ENCODE measurements at regions not wholly inside any gene's neighbourhood (a gene's known extent, or its start where the extent isn't known, plus 50 kb on each side); places are given as distances from the start of the nearest gene placed in this dataset.
"Not testable (repeated sequence)": the region's sequence is repeated elsewhere in the genome, so short reads cannot be mapped to it uniquely, and the experiment has no call there.

DNA sequence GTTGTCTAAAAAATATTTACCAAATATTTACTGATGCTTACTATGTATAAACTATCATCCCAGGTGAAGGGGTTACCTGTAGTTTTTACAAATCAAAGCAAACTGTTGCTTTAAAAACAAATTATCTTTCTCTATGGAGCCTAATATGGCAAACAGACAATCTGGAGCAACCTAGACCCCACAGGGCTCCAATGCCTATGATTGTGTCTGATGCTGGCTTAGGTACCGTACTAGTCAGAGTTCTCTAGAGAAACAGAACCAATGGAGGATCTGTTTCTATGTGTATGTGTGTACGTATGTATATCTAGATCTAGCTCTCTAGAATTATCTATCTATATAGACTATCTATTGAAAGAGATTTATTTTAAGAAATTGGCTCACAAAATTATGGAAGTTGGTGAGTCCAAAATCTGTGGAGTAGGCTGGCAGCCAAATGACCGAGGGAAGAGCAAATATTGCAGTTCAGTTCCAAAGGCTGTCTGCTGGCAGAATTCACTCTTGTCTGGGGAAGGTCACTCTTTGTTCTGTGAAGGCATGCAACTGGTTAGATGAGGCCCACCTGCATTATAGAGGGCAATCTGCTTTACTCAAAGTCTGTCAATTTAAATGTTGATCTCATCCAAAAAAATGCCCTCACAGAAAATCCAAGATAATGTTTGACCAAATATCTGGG, 127.1 kb upstream of the ENPEP start:
- WGBS, 2 donors: 66 to 69% methylated on average over 3 of the region's 3 CpGs

DNA sequence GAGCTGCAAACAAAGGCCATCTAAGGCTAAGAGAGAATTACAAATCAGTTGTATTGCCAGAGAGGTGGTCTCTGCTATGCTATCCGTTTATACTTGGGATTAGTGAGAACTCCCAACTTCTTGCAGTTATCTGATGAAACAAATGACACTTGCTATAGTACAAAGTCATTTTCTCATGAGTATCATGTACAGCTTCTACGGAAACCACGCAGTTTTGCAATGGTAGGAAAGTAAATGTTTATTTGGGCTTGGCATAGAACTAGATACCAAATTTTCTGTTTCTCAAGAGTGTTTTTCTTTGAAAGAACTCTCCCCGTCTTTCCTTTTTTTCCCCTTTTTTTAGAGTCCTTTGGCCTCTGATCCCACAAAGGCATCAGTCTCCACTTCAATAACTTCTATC, 128.2 kb upstream of the ENPEP start:
- no peaks in the 10 kb centered on the region for H3K27me3 ChIP-seq (ENCODE audit: control insufficient read depth in 1 of 2, insufficient read depth in 2 of 2, low read length in 1 of 2)
- WGBS, 2 donors: 61 to 64% methylated on average over 4 of the region's 4 CpGs
- H3K9me3 ChIP-seq (ENCODE audit: control insufficient read depth, low read length): no peaks in the 10 kb centered on the region
- no peak overlapping the region for H3K4me3 ChIP-seq (ENCODE audit: low read length in 2 of 2)
- DNase-seq (no peak), ATAC-seq (ENCODE audit: low FRiP score) (no peak)
- intact Hi-C loops (cut with DNase I): no loop called here
- no peaks in the 10 kb centered on the region for H3K36me3 ChIP-seq (ENCODE audit: control insufficient read depth in 1 of 2, insufficient read depth in 2 of 2, low read length in 1 of 2)
- H3K27ac ChIP-seq (ENCODE audit: low read depth in 1 of 2, low read length in 2 of 2): no peak overlapping the region
- no peaks in the 10 kb centered on the region for H3K4me1 ChIP-seq (ENCODE audit: control insufficient read depth in 1 of 2, insufficient read depth in 2 of 2, low read length in 2 of 2)

More for the DNA sequence above, 127.1 kb upstream of the ENPEP start:
- Histone ChIP-seq H3K27ac (ENCODE audit: low read depth in 1 of 2, low read length in 2 of 2) (no peak overlapping the region), H3K27me3 (ENCODE audit: control insufficient read depth in 1 of 2, insufficient read depth in 2 of 2, low read length in 1 of 2) (no peaks in the 10 kb centered on the region), H3K36me3 (ENCODE audit: control insufficient read depth in 1 of 2, insufficient read depth in 2 of 2, low read length in 1 of 2) (no peaks in the 10 kb centered on the region), H3K9me3 (ENCODE audit: control insufficient read depth, low read length) (no peaks in the 10 kb centered on the region), H3K4me1 (ENCODE audit: control insufficient read depth in 1 of 2, insufficient read depth in 2 of 2, low read length in 2 of 2) (no peaks in the 10 kb centered on the region), H3K4me3 (ENCODE audit: low read length in 2 of 2) (no peak overlapping the region)
- ATAC-seq (ENCODE audit: low FRiP score) (no peak), DNase-seq (no peak)
- intact Hi-C loops (cut with DNase I): no loop called here

DNA sequence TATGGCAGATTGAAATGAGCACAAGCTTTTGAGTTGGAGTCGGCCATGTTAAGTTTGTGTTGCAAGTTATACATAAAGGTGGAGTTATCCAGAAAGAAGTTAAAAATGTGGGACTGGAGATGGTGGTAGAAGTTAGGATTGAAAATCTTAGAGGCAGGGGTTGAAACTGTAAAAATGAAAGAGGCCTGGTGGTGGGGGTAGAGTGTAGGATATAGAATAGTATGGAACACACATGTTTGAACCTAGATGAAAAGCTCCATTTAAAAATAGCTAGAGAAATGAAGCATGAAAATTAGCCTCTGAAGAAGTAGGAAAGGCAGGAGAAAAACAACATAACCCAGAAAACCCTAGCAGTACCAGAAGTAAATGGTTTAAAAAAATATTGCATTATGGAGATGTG, 131.8 kb upstream of the ENPEP start:
- Histone ChIP-seq H3K4me1 (ENCODE audit: control insufficient read depth in 1 of 2, insufficient read depth in 2 of 2, low read length in 2 of 2) (no peaks in the 10 kb centered on the region), H3K27ac (ENCODE audit: low read depth in 1 of 2, low read length in 2 of 2) (no peak overlapping the region), H3K36me3 (ENCODE audit: control insufficient read depth in 1 of 2, insufficient read depth in 2 of 2, low read length in 1 of 2) (no peaks in the 10 kb centered on the region), H3K27me3 (ENCODE audit: control insufficient read depth in 1 of 2, insufficient read depth in 2 of 2, low read length in 1 of 2) (no peaks in the 10 kb centered on the region), H3K4me3 (ENCODE audit: low read length in 2 of 2) (no peak overlapping the region), H3K9me3 (ENCODE audit: control insufficient read depth, low read length) (no peaks in the 10 kb centered on the region)
- WGBS, 2 donors: 82 to 89% methylated on average over 1 of the region's 1 CpG
- no peak for ATAC-seq (ENCODE audit: low FRiP score)
- no peak for DNase-seq
- intact Hi-C loops (cut with DNase I): no loop called here

DNA sequence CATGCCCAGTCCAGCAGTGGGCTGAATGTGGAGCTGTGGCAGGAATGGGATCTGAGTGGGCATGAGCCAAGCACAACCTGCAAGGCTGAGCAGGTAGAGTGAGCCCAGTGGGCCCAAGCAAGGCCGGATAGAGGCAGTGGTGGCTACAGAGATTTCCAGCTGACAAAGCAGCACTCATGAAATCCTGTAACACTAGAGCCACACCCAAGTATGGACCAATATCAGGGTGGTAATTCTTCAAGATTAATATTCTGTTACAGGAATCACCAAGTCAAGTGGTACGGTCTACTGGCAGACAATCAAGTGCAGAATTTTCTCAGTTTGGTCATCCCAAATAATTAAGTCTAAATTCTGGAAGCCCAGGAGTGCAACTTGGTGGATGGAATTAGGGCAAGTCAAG, 132.4 kb upstream of the ENPEP start:
- intact Hi-C loops (cut with DNase I): no loop called here
- no peak for ATAC-seq (ENCODE audit: low FRiP score)
- DNase-seq: no peak

DNA sequence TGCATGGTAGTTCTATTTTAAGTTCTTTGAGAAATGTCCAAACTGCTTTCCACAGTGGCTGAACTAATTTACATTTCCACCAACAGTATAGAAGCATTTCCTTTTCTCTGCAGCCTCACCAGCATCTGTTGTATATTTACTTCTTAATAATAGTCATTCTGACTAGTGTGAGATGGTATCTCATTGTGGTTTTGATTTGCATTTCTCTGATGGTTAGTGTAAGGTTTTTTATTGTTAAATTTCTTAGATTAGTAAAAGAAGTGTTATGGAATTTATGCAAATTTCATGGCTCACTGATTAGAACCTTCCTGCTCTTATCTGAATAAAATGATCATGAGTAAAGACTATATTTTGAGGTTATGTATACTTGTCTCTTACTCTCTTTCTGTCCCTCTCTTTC, 134.8 kb upstream of the ENPEP start:
- DNase-seq; ATAC-seq (ENCODE audit: low FRiP score); intact Hi-C loops (cut with DNase I); H3K27ac ChIP-seq (ENCODE audit: low read depth in 1 of 2, low read length in 2 of 2); H3K4me1 ChIP-seq (ENCODE audit: control insufficient read depth in 1 of 2, insufficient read depth in 2 of 2, low read length in 2 of 2); H3K9me3 ChIP-seq (ENCODE audit: control insufficient read depth, low read length); H3K4me3 ChIP-seq (ENCODE audit: low read length in 2 of 2); H3K36me3 ChIP-seq (ENCODE audit: control insufficient read depth in 1 of 2, insufficient read depth in 2 of 2, low read length in 1 of 2); H3K27me3 ChIP-seq (ENCODE audit: control insufficient read depth in 1 of 2, insufficient read depth in 2 of 2, low read length in 1 of 2): not testable (repeated sequence)

More for the DNA sequence above, 132.4 kb upstream of the ENPEP start:
- Histone ChIP-seq H3K27ac (ENCODE audit: low read depth in 1 of 2, low read length in 2 of 2) (no peak overlapping the region), H3K4me3 (ENCODE audit: low read length in 2 of 2) (no peak overlapping the region), H3K27me3 (ENCODE audit: control insufficient read depth in 1 of 2, insufficient read depth in 2 of 2, low read length in 1 of 2) (no peaks in the 10 kb centered on the region), H3K4me1 (ENCODE audit: control insufficient read depth in 1 of 2, insufficient read depth in 2 of 2, low read length in 2 of 2) (no peaks in the 10 kb centered on the region), H3K9me3 (ENCODE audit: control insufficient read depth, low read length) (no peaks in the 10 kb centered on the region), H3K36me3 (ENCODE audit: control insufficient read depth in 1 of 2, insufficient read depth in 2 of 2, low read length in 1 of 2) (no peaks in the 10 kb centered on the region)
- WGBS, 2 donors: 83 to 85% methylated on average over 2 of the region's 2 CpGs

DNA sequence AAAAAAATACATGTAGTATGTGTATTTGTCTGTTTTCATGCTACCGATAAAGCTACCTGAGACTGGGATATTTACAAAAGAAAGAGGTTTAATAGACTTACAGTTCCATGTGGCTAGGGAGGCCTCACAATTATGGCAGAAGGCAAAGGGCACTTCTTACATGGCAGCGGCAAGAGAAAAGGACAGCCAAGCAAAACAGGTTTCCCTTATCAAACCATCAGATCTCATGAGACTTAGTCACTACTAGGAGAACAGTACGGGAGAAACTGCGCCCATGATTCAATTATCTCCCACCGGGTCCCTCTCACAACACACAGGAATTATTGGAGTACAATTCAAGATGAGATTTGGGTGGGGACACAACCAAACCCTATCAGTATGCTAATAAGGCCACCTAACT, 137.0 kb upstream of the ELOVL6 start:
- intact Hi-C loops (cut with DNase I): no loop called here
- Histone ChIP-seq H3K27ac (ENCODE audit: low read depth in 1 of 2, low read length in 2 of 2) (no peak overlapping the region), H3K27me3 (ENCODE audit: control insufficient read depth in 1 of 2, insufficient read depth in 2 of 2, low read length in 1 of 2) (no peaks in the 10 kb centered on the region), H3K4me3 (ENCODE audit: low read length in 2 of 2) (no peak overlapping the region), H3K4me1 (ENCODE audit: control insufficient read depth in 1 of 2, insufficient read depth in 2 of 2, low read length in 2 of 2) (no peaks in the 10 kb centered on the region), H3K9me3 (ENCODE audit: control insufficient read depth, low read length) (no peaks in the 10 kb centered on the region), H3K36me3 (ENCODE audit: control insufficient read depth in 1 of 2, insufficient read depth in 2 of 2, low read length in 1 of 2) (no peaks in the 10 kb centered on the region)
- WGBS, 2 donors: 78 to 80% methylated on average over 5 of the region's 5 CpGs
- DNase-seq (no peak), ATAC-seq (ENCODE audit: low FRiP score) (no peak)

DNA sequence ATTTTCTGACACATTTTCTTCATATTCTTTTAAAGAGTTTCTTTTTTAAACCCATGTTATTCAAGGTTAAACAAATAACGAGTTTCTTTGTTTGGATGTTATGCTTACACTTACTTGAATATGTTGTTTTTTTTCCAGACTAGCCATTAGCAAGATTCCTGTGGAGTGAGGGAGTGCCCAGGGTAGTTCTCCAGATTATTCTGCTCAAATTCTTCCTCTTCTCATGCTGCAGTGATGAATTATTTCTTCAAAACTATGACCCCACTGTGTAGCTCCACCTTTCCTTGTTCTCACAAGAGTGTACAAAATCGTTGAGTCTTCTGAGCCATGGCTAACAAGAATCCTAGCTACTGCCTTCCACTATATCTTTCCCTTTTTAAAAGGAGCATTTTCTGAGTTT, 134.1 kb upstream of the ELOVL6 start:
- Histone ChIP-seq H3K4me1 (ENCODE audit: control insufficient read depth in 1 of 2, insufficient read depth in 2 of 2, low read length in 2 of 2) (no peaks in the 10 kb centered on the region), H3K4me3 (ENCODE audit: low read length in 2 of 2) (no peak overlapping the region), H3K27ac (ENCODE audit: low read depth in 1 of 2, low read length in 2 of 2) (no peak overlapping the region), H3K36me3 (ENCODE audit: control insufficient read depth in 1 of 2, insufficient read depth in 2 of 2, low read length in 1 of 2) (no peaks in the 10 kb centered on the region), H3K9me3 (ENCODE audit: control insufficient read depth, low read length) (peaks cover 3% of the 10 kb centered on the region), H3K27me3 (ENCODE audit: control insufficient read depth in 1 of 2, insufficient read depth in 2 of 2, low read length in 1 of 2) (no peaks in the 10 kb centered on the region)
- 42 to 50% methylated on average over 2 of the region's 2 CpGs for WGBS, 2 donors
- DNase-seq (no peak), ATAC-seq (ENCODE audit: low FRiP score) (no peak)
- intact Hi-C loops (cut with DNase I): no loop called here

DNA sequence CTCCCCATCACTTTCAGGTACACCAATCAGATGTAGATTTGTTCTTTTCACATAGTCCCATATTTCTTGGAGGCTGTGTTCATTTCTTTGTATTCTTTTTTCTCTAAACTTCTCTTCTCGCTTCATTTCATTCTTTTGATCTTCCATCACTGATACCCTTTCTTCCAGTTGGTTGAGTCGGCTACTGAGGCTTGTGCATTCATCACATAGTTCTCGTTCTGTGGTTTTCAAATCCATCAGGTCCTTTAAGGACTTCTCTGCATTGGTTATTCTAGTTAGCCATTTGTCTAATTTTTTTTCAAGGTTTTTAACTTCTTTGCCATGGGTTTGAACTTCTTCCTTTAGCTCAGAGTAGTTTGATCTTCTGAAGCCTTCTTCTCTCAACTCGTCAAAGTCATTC, 128.0 kb upstream of the ELOVL6 start:
- DNase-seq; intact Hi-C loops (cut with DNase I); H3K4me1 ChIP-seq (ENCODE audit: control insufficient read depth in 1 of 2, insufficient read depth in 2 of 2, low read length in 2 of 2); H3K36me3 ChIP-seq (ENCODE audit: control insufficient read depth in 1 of 2, insufficient read depth in 2 of 2, low read length in 1 of 2); H3K9me3 ChIP-seq (ENCODE audit: control insufficient read depth, low read length); H3K27ac ChIP-seq (ENCODE audit: low read depth in 1 of 2, low read length in 2 of 2); H3K4me3 ChIP-seq (ENCODE audit: low read length in 2 of 2); H3K27me3 ChIP-seq (ENCODE audit: control insufficient read depth in 1 of 2, insufficient read depth in 2 of 2, low read length in 1 of 2); ATAC-seq (ENCODE audit: low FRiP score): not testable (repeated sequence)
- 82 to 90% methylated on average over 4 of the region's 4 CpGs for whole genome bisulfite sequencing, 2 donors

DNA sequence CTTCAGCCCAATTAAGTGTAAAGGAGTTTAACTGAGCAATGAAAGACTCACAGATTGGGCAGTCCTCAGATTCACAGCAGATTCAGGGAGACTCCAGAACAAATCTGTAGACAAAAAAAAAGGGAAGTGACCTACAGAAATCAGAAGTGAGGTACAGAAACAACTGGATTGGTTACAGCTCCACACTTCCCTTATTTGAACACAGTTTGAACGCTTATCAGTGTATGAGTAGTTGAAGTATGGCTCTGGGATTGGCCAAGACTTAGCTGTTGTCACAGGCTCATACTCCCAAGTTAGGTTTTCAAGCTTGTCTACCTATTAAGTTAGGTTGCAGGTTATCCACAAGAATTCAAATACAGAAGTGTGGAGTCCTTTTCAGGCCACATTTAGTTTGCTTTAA, 112.4 kb upstream of the ELOVL6 start:
- no peak overlapping the region for H3K27ac ChIP-seq (ENCODE audit: low read depth in 1 of 2, low read length in 2 of 2)
- H3K4me1 ChIP-seq (ENCODE audit: control insufficient read depth in 1 of 2, insufficient read depth in 2 of 2, low read length in 2 of 2): no peaks in the 10 kb centered on the region
- H3K4me3 ChIP-seq (ENCODE audit: low read length in 2 of 2): no peak overlapping the region
- no peak for DNase-seq
- H3K27me3 ChIP-seq (ENCODE audit: control insufficient read depth in 1 of 2, insufficient read depth in 2 of 2, low read length in 1 of 2): no peaks in the 10 kb centered on the region
- intact Hi-C loops (cut with DNase I): no loop called here
- no peak for ATAC-seq (ENCODE audit: low FRiP score)
- 61 to 68% methylated on average over 1 of the region's 1 CpG for WGBS, 2 donors
- H3K9me3 ChIP-seq (ENCODE audit: control insufficient read depth, low read length): no peaks in the 10 kb centered on the region
- H3K36me3 ChIP-seq (ENCODE audit: control insufficient read depth in 1 of 2, insufficient read depth in 2 of 2, low read length in 1 of 2): no peaks in the 10 kb centered on the region
